Upper lobe of right lung (tissue), 1 donor: ENCODE measurements at regions not wholly inside any gene's neighbourhood (a gene's known extent, or its start where the extent isn't known, plus 50 kb on each side); places are given as distances from the start of the nearest gene placed in this dataset.

Source experiments
- ATAC-seq: fragments of 200-7000 bp; cut with Tn5 transposase; one replicate; pipeline ENCODE4 v1.9.1; 2020; ENCODE audit warnings: mild to moderate bottlenecking, moderate library complexity
- DNase-seq: peaks from one replicate; pipeline ENCODE4 v3.0.0-alpha.2; 2020
- H3K27ac ChIP-seq: fragments of 200-600 bp; one replicate; pipeline ENCODE4 v1.8.0; 2022
- H3K27me3 ChIP-seq: fragments of 200-600 bp; one replicate; pipeline ENCODE4 v1.8.0; 2022; ENCODE audit warnings: mild to moderate bottlenecking
- H3K36me3 ChIP-seq: fragments of 200-600 bp; one replicate; pipeline ENCODE4 v1.8.0; 2022
- H3K4me1 ChIP-seq: fragments of 200-600 bp; one replicate; pipeline ENCODE4 v1.8.0; 2022
- H3K4me3 ChIP-seq: fragments of 200-600 bp; one replicate; pipeline ENCODE4 v1.8.0; 2022; ENCODE audit warnings: mild to moderate bottlenecking
- H3K9me3 ChIP-seq: fragments of 200-600 bp; one replicate; pipeline ENCODE4 v1.8.0; 2022
- intact Hi-C: fragments of 100-400 bp; cut with DNase I; formaldehyde crosslinking; loops from one replicate; pipeline ENCODE4 v1.11.0; 2022
- TF ChIP-seq, protein P1 (sequence below): fragments of 200-600 bp; IDR thresholded peaks from one replicate; pipeline ENCODE4 v1.8.0; 2022; ENCODE audit warnings: antibody characterized with exemption
- donor health status: DM: no; HTN: yes; CAD: no; lungs with severe emphysema.

DNA sequence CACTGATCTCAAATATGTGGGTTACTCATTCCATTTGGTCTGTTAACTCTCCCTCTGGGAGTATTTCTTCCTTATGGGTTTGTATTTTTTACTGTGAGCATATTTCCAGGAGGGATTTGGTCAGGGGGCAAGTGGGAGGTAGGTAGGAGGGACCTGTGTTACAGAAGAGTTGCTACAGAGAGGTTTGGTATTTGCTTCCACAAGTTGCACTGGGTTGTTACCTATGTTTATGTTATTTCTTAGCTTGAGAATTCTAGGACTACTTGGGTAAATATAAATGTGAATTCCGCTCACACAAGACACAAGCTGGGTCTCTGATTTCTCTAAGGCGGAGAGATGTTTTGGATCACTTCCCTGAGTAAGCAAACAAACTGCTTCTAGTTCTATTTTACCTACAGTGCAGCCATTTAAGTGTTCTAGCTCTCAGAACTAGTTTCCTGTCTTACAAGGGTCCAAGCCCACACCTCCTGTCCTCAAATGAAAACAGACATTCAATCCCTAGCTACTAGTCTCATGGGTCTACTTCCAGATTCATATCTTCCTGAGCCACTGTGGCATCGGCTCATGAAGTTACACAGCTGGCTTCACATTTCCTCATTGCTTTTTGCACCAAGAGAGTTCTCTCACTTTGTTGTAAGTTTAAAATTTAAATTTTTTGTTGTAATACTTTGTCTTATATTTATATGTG is 75.4 kb upstream of the PPP1R3C start:
- Histone ChIP-seq H3K9me3 (no peaks in the 10 kb centered on the region), H3K36me3 (no peaks in the 10 kb centered on the region), H3K27ac (no peak overlapping the region), H3K4me3 (no peak overlapping the region), H3K4me1 (no peaks in the 10 kb centered on the region), H3K27me3 (no peaks in the 10 kb centered on the region)
- DNase-seq (no peak), ATAC-seq (no peak)
- TF ChIP-seq, protein P1, sequence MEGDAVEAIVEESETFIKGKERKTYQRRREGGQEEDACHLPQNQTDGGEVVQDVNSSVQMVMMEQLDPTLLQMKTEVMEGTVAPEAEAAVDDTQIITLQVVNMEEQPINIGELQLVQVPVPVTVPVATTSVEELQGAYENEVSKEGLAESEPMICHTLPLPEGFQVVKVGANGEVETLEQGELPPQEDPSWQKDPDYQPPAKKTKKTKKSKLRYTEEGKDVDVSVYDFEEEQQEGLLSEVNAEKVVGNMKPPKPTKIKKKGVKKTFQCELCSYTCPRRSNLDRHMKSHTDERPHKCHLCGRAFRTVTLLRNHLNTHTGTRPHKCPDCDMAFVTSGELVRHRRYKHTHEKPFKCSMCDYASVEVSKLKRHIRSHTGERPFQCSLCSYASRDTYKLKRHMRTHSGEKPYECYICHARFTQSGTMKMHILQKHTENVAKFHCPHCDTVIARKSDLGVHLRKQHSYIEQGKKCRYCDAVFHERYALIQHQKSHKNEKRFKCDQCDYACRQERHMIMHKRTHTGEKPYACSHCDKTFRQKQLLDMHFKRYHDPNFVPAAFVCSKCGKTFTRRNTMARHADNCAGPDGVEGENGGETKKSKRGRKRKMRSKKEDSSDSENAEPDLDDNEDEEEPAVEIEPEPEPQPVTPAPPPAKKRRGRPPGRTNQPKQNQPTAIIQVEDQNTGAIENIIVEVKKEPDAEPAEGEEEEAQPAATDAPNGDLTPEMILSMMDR: no peak
- intact Hi-C loops: no loop called here

DNA sequence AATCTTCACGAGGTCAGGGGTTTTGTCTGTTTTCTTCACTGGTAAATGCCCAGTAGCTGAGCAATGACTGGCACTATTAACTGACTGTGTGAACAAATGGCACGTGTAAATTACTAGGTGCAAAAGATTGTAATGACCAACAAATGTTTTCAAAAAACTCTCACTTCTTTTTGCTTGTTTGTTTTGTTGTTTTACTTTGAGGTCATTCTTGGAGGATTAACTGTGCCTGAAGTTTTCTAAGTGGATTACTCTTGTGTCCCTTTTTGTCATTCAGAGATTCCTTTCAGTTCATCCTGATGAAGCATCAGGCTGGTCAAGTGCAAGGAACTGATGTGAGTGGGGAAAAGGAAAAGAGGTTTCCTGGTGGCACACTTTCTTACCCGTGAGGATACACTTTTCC is 74.4 kb upstream of the PPP1R3C start:
- TF ChIP-seq, protein P1: no peak
- H3K4me1 ChIP-seq: no peaks in the 10 kb centered on the region
- intact Hi-C loops: no loop called here
- no peak overlapping the region for H3K27ac ChIP-seq
- no peak for DNase-seq
- no peaks in the 10 kb centered on the region for H3K9me3 ChIP-seq
- H3K36me3 ChIP-seq: no peaks in the 10 kb centered on the region
- ATAC-seq: no peak
- H3K4me3 ChIP-seq: no peak overlapping the region
- H3K27me3 ChIP-seq: no peaks in the 10 kb centered on the region

DNA sequence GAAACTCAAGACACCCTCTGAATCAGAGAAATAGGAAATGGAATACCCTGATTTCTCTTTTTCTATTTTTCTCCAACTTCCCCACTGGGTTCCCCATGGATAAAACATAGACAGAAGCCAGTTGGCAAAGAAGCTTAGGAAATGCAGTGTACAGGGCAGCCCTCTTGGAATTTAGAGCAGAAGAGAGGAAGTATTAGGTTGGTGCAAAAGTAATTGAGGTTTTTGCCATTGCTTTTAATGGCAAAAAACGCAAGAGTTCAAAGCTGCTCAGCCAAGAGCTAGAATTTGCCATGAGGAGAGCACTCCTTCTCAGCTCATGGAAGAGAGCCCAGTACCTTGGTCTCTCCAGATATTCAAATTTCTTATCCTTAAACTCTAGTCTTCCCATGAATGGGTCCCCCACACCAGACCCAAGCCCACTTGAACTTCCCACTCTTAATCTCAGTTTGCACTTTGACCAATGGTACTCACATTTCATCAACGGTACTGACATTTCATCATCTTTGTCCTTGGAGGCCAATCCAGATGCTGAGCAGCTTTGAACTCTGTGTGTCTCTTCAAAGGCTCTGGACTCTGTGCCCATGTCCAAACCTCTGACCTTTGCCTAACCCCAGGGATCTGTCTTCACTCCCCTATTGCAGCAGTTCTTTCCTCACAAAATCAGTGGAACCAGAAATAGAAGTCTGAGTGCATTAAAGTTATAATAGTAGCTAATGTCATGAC is 73.2 kb upstream of the PPP1R3C start:
- ATAC-seq (no peak), DNase-seq (no peak)
- Histone ChIP-seq H3K27ac (no peak overlapping the region), H3K27me3 (no peaks in the 10 kb centered on the region), H3K36me3 (no peaks in the 10 kb centered on the region), H3K4me1 (no peaks in the 10 kb centered on the region), H3K9me3 (no peaks in the 10 kb centered on the region), H3K4me3 (no peak overlapping the region)
- intact Hi-C loops: no loop called here
- TF ChIP-seq, protein P1: no peak

DNA sequence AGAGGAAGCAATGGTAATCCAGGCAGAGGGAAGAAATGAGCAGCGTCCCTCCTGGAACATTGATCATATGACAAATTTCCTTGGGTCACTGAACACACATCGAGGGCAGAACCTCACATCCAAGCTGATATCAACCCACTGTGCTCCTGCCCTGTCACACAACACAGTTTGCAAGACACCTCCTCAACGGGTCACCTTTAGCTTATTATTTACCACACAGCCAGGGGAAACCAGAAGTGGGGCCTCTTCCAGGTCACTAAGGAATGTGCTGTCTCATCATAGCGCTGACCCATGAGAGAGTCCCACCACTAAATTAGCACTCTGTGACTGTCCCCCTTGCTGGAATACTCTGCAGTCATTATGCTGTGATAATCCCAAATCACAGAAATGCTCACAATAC is 69.7 kb upstream of the PPP1R3C start:
- ATAC-seq: no peak
- Histone ChIP-seq H3K9me3 (no peaks in the 10 kb centered on the region), H3K27me3 (no peaks in the 10 kb centered on the region), H3K4me3 (no peak overlapping the region), H3K27ac (no peak overlapping the region), H3K4me1 (no peaks in the 10 kb centered on the region), H3K36me3 (no peaks in the 10 kb centered on the region)
- TF ChIP-seq, protein P1: no peak
- DNase-seq: no peak
- intact Hi-C loops: no loop called here

DNA sequence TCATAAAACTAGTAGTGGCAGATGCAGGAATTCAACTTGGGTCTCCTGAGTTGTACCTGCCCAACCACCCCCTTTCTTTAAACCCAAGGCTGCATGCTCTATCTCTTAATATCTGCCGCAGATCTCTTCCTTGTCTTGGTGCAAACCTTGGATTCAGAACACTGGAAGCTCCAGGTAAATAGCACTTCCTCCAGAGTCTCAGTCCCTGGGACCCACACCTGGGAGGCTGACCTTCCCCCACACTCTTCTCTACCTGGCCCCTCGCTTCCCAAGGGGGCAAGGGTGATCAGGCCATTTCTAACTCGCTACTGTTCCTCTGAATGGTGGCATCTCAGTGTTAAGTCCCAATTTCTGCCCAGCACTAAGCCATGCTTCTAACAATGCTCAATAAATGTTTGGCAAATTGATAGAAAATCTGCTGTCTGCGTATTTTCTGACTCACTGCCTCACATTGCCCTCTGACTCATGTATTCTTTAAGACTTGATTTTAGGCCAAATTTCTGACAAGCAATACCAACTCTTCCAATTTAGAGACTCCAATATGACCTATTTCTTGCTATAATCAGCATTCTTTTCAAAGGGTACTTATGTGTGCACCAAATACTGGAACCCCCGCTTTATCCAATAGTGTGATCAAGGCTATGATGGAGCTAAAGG is 68.0 kb upstream of the PPP1R3C start:
- H3K27me3 ChIP-seq: no peaks in the 10 kb centered on the region
- DNase-seq (no peak), ATAC-seq (no peak)
- H3K4me1 ChIP-seq: no peaks in the 10 kb centered on the region
- H3K27ac ChIP-seq: no peak overlapping the region
- intact Hi-C loops: no loop called here
- TF ChIP-seq, protein P1: no peak
- H3K4me3 ChIP-seq: no peak overlapping the region
- H3K36me3 ChIP-seq: no peaks in the 10 kb centered on the region
- no peaks in the 10 kb centered on the region for H3K9me3 ChIP-seq
